A673 (cell line): ENCODE measurements at regions not wholly inside any gene's neighbourhood (a gene's known extent, or its start where the extent isn't known, plus 50 kb on each side); places are given as distances from the start of the nearest gene placed in this dataset.

Experiments
- EZH2 ChIP-seq: fragments of 200-600 bp; sonication (generic); IDR thresholded peaks from 2 replicates; pipeline ENCODE4 v1.6.1; 2017; ENCODE audit warnings: borderline replicate concordance, low read depth, mild to moderate bottlenecking, mixed read lengths, antibody characterized with exemption, low read length; ENCODE audit not compliant: poor library complexity, severe bottlenecking
- TF ChIP-seq, protein P1 (sequence below): fragments of 300-800, 200-600 bp; sonication (generic); conservative IDR thresholded peaks from 2 replicates; pipeline ENCODE4 v1.5.1; 2017; ENCODE audit warnings: low read depth, mild to moderate bottlenecking, antibody characterized with exemption, low read length, moderate library complexity, mixed read lengths

DNA sequence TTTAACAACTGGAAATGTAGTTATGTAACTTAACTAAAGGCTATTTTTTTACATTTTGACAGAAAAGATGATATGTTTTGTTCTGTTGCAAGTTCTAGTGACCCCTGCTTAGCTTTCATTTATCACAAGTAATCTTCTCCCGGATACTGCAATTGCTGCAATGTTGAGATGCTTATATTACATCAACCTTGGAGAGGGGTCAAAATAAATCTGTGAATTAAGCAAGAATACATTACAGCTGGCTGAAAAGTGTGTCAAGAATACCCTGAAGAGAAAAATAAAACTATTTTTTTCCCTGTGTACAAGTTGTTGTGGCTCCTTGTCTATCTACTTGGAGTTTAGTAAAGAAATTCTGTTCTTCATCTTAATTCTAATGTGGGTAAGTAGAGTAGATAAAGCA, 232.1 kb upstream of the GOLIM4 start:
- TF ChIP-seq, protein P1, sequence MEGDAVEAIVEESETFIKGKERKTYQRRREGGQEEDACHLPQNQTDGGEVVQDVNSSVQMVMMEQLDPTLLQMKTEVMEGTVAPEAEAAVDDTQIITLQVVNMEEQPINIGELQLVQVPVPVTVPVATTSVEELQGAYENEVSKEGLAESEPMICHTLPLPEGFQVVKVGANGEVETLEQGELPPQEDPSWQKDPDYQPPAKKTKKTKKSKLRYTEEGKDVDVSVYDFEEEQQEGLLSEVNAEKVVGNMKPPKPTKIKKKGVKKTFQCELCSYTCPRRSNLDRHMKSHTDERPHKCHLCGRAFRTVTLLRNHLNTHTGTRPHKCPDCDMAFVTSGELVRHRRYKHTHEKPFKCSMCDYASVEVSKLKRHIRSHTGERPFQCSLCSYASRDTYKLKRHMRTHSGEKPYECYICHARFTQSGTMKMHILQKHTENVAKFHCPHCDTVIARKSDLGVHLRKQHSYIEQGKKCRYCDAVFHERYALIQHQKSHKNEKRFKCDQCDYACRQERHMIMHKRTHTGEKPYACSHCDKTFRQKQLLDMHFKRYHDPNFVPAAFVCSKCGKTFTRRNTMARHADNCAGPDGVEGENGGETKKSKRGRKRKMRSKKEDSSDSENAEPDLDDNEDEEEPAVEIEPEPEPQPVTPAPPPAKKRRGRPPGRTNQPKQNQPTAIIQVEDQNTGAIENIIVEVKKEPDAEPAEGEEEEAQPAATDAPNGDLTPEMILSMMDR = no peak
- TF ChIP-seq EZH2 = no peak
